ENCODE measurements at regions not wholly inside any gene's neighbourhood (a gene's known extent, or its start where the extent isn't known, plus 50 kb on each side); places are given as distances from the start of the nearest gene placed in this dataset.

DNA sequence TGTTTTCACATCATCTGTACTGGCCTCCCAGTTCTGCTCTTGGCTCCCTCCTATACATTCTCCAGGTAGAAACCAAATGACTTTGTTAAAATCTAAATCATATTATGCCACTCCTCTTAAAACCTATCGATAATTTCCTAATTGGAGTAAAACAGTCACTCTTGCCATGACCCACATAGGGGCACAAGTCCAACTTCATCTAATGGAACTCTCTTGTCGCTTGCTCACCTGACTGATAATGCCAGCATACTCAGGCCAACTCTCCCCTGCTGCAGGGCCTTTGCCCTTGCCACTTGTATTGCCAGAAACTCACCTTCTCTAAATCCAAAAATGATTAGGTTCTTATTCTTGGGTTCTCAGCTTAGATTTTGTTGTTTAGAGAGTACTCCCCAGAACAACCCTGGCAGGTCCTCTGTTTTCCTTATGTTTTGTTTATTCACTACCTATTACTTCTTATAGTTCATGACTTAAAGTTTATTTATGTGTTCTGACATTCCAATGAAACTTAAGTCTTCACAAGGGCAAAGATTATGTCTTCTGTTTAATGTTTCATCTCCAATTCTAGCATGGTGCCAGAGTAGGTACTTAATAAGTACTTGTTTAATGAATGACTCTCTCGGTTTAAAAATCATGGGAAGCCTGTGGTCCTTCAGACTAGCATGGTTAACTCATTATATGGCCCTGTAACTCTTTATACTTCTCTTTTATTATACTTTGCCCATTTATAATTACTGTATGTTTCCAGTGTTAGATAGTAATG is 345.9 kb upstream of the SMIM30 start:
- Histone ChIP-seq H3K4me2 (no peak overlapping the region), H3K9ac (no peak overlapping the region), H4K20me1 (no peaks in the 10 kb centered on the region), H3K4me3 (no peak overlapping the region), H3K36me3 (no peaks in the 10 kb centered on the region), H3K27ac (no peak overlapping the region), H3K4me1 (no peaks in the 10 kb centered on the region), H3K27me3 (no peaks in the 10 kb centered on the region), H3K9me3 (replicated peaks in 1 of 11) (no peaks in the 10 kb centered on the region)
- no peak for TF ChIP-seq Cebpa-rat (IDR thresholded peaks at IDR 0.05)

- H3K4me3 ChIP-seq = no peak overlapping the region
- H3K36me3 ChIP-seq = no peaks in the 10 kb centered on the region
- H3K9ac ChIP-seq = no peak overlapping the region
- no peaks in the 10 kb centered on the region for H3K27me3 ChIP-seq
- peaks cover 0 to 2% (median 0%) of the 10 kb centered on the region in 11 experiments; a peak in 1 of 22 replicates for H3K9me3 ChIP-seq (replicated peaks in 1 of 11)
- no peak overlapping the region for H3K27ac ChIP-seq
- H3K4me2 ChIP-seq = no peak overlapping the region
- no peaks in the 10 kb centered on the region for H4K20me1 ChIP-seq
- H3K4me1 ChIP-seq = no peaks in the 10 kb centered on the region
- no peak for TF ChIP-seq Cebpa-rat (IDR thresholded peaks at IDR 0.05)
Measured at GRCh38 chr7:113460067-113460466, 341.7 kb upstream of the SMIM30 start.

- TF ChIP-seq Cebpa-rat (IDR thresholded peaks at IDR 0.05) = no peak
- Histone ChIP-seq H3K4me1 (no peaks in the 10 kb centered on the region), H3K9ac (no peak overlapping the region), H3K36me3 (no peaks in the 10 kb centered on the region), H3K27me3 (no peaks in the 10 kb centered on the region), H3K27ac (no peak overlapping the region), H3K9me3 (replicated peaks in 1 of 11) (peaks cover 0 to 2% (median 0%) of the 10 kb centered on the region in 11 experiments; a peak in 1 of 22 replicates), H4K20me1 (no peaks in the 10 kb centered on the region), H3K4me3 (no peak overlapping the region), H3K4me2 (no peak overlapping the region)
Measured at GRCh38 chr7:113456533-113456932, 338.2 kb upstream of the SMIM30 start.

- no peak for TF ChIP-seq Cebpa-rat (IDR thresholded peaks at IDR 0.05)
- no peak overlapping the region for H3K27ac ChIP-seq
- peaks cover 0 to 2% (median 0%) of the 10 kb centered on the region in 11 experiments; a peak in 1 of 22 replicates for H3K9me3 ChIP-seq (replicated peaks in 1 of 11)
- H3K9ac ChIP-seq = no peak overlapping the region
- no peaks in the 10 kb centered on the region for H4K20me1 ChIP-seq
- no peaks in the 10 kb centered on the region for H3K36me3 ChIP-seq
- H3K4me1 ChIP-seq = no peaks in the 10 kb centered on the region
- H3K27me3 ChIP-seq = no peaks in the 10 kb centered on the region
- H3K4me3 ChIP-seq = no peak overlapping the region
- H3K4me2 ChIP-seq = no peak overlapping the region
Measured at GRCh38 chr7:113454597-113455169, 336.3 kb upstream of the SMIM30 start.

- Histone ChIP-seq H3K36me3 (no peaks in the 10 kb centered on the region), H3K4me1 (no peaks in the 10 kb centered on the region), H3K9me3 (replicated peaks in 1 of 11) (peaks cover 0 to 2% (median 0%) of the 10 kb centered on the region in 11 experiments; a peak in 1 of 22 replicates), H3K27me3 (no peaks in the 10 kb centered on the region), H4K20me1 (no peaks in the 10 kb centered on the region), H3K27ac (no peak overlapping the region), H3K4me3 (no peak overlapping the region), H3K4me2 (no peak overlapping the region), H3K9ac (no peak overlapping the region)
- no peak for TF ChIP-seq Cebpa-rat (IDR thresholded peaks at IDR 0.05)
Measured at GRCh38 chr7:113452245-113452644, 333.9 kb upstream of the SMIM30 start.

DNA sequence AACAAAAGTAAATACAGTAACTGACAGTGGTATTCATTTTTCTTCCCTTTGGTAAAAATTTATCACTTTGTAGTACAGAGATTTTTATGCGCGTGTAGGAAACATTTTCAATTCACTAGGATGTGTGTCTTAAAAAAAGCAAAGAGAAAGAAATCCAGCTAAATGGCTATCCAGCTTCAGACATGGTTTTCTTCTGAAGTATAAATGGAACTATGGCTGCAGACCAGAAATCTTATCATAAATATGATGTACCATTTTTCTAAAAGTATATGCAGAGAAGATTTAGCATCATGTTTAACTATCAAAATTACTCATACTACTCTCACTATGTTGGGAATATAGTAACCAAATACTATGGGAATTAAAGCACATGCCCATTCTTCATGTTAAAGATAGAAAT is 328.4 kb upstream of the SMIM30 start:
- Histone ChIP-seq H3K27me3 (no peaks in the 10 kb centered on the region), H3K36me3 (no peaks in the 10 kb centered on the region), H4K20me1 (no peaks in the 10 kb centered on the region), H3K4me2 (no peak overlapping the region), H3K9me3 (replicated peaks in 1 of 11) (no peaks in the 10 kb centered on the region), H3K27ac (no peak overlapping the region), H3K4me1 (no peaks in the 10 kb centered on the region), H3K4me3 (no peak overlapping the region), H3K9ac (no peak overlapping the region)
- TF ChIP-seq Cebpa-rat (IDR thresholded peaks at IDR 0.05) = no peak

- Histone ChIP-seq H3K27ac (no peak overlapping the region), H3K4me1 (no peaks in the 10 kb centered on the region), H4K20me1 (no peaks in the 10 kb centered on the region), H3K9ac (no peak overlapping the region), H3K4me2 (no peak overlapping the region), H3K4me3 (no peak overlapping the region), H3K9me3 (replicated peaks in 1 of 11) (no peaks in the 10 kb centered on the region), H3K36me3 (no peaks in the 10 kb centered on the region), H3K27me3 (no peaks in the 10 kb centered on the region)
- no peak for TF ChIP-seq Cebpa-rat (IDR thresholded peaks at IDR 0.05)
Measured at GRCh38 chr7:113446391-113446790, 328.0 kb upstream of the SMIM30 start.

DNA sequence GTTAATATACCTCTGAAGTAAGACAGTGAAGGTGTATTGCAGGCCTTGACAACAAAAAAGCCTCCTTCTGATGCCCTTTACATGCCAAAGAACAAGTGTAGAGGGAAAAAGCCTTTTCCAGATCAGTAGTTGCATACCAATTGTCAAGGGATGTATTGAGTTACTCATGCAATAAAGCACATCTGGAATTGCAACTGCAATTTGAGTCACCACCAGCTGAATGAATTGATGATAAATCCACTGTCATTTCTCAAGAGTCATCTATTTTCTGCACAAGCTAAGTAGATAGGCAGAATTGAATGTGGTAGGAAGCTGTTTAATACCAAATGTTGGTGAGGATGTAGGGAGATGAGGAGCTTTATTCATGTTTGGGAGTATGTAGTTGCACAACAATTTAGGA is 325.9 kb upstream of the SMIM30 start:
- Histone ChIP-seq H3K36me3 (no peaks in the 10 kb centered on the region), H3K27me3 (no peaks in the 10 kb centered on the region), H3K4me2 (no peak overlapping the region), H4K20me1 (no peaks in the 10 kb centered on the region), H3K27ac (no peak overlapping the region), H3K4me1 (no peaks in the 10 kb centered on the region), H3K4me3 (no peak overlapping the region), H3K9me3 (replicated peaks in 1 of 11) (no peaks in the 10 kb centered on the region), H3K9ac (no peak overlapping the region)
- TF ChIP-seq Cebpa-rat (IDR thresholded peaks at IDR 0.05) = no peak

GRCh38 chr7:113440173-113440572 is 321.8 kb upstream of the SMIM30 start:
- Histone ChIP-seq H3K4me1 (no peaks in the 10 kb centered on the region), H3K4me2 (no peak overlapping the region), H3K27me3 (no peaks in the 10 kb centered on the region), H3K36me3 (no peaks in the 10 kb centered on the region), H3K27ac (no peak overlapping the region), H3K9ac (no peak overlapping the region), H3K9me3 (replicated peaks in 1 of 11) (peaks cover 0 to 9% (median 6%) of the 10 kb centered on the region in 11 experiments; a peak in 5 of 22 replicates), H4K20me1 (no peaks in the 10 kb centered on the region), H3K4me3 (no peak overlapping the region)
- TF ChIP-seq Cebpa-rat (IDR thresholded peaks at IDR 0.05) = no peak

GRCh38 chr7:113431406-113431805 is 313.1 kb upstream of the SMIM30 start:
- no peaks in the 10 kb centered on the region for H3K9me3 ChIP-seq (replicated peaks in 1 of 11)
- no peaks in the 10 kb centered on the region for H3K4me1 ChIP-seq
- H3K27me3 ChIP-seq = no peaks in the 10 kb centered on the region
- TF ChIP-seq Cebpa-rat (IDR thresholded peaks at IDR 0.05) = no peak
- no peak overlapping the region for H3K4me3 ChIP-seq
- H3K27ac ChIP-seq = no peak overlapping the region
- H3K9ac ChIP-seq = no peak overlapping the region
- H4K20me1 ChIP-seq = no peaks in the 10 kb centered on the region
- no peak overlapping the region for H3K4me2 ChIP-seq
- H3K36me3 ChIP-seq = no peaks in the 10 kb centered on the region
